ENCODE measurements at regions not wholly inside any gene's neighbourhood (a gene's known extent, or its start where the extent isn't known, plus 50 kb on each side); places are given as distances from the start of the nearest gene placed in this dataset.

DNA sequence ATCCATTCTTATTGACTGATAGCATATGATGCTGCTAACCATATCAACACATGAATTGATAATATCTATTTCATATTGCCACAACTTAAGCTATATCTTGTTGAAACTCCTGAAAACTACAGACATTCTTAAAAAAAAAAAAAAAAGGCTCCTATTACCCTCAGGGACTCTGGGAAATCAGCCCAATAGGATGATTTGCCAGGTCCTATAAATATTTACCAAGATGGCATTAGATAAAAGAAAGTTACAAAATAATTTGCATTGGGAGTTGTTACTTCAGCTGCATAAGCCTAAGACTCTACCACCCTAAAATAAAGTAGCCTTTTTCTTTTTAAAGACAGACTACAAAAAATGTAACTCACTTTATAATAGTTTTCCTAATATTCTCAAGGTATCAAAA, 84.4 kb downstream of the CDO1 start:
- intact Hi-C loops (cut with DNase I), result no loop called here
- TF ChIP-seq CTCF (IDR thresholded peaks at IDR 0.05) (no peak), POLR2A (IDR thresholded peaks at IDR 0.05) (no peak)
- Histone ChIP-seq H3K36me3 (no peaks in the 10 kb centered on the region), H3K27ac (no peak overlapping the region), H3K27me3 (peaks cover 0 to 3% (median 0%) of the 10 kb centered on the region in 9 donors), H3K4me3 (no peak overlapping the region), H3K4me1 (no peaks in the 10 kb centered on the region), H3K9me3 (peaks cover 0 to 4% (median 0%) of the 10 kb centered on the region in 12 donors)
- ATAC-seq (no peak), DNase-seq (no peak)

- Histone ChIP-seq H3K27me3 (no peaks in the 10 kb centered on the region), H3K4me1 (peaks cover 0 to 12% (median 0%) of the 10 kb centered on the region in 12 donors), H3K4me3 (no peak overlapping the region), H3K36me3 (no peaks in the 10 kb centered on the region), H3K9me3 (peaks cover 0 to 4% (median 0%) of the 10 kb centered on the region in 12 donors), H3K27ac (no peak overlapping the region)
- WGBS, 4 donors, result 82 to 94% (median 85%) methylated on average over 1 of the region's 1 CpG
- intact Hi-C loops (cut with DNase I), result no loop called here
- ATAC-seq (no peak), DNase-seq (no peak)
- TF ChIP-seq POLR2A (IDR thresholded peaks at IDR 0.05), result no peak
- no peak for TF ChIP-seq CTCF (IDR thresholded peaks at IDR 0.05)
These were observed 90.9 kb downstream of the CDO1 start for GRCh38 chr5:115725522-115725921.

DNA sequence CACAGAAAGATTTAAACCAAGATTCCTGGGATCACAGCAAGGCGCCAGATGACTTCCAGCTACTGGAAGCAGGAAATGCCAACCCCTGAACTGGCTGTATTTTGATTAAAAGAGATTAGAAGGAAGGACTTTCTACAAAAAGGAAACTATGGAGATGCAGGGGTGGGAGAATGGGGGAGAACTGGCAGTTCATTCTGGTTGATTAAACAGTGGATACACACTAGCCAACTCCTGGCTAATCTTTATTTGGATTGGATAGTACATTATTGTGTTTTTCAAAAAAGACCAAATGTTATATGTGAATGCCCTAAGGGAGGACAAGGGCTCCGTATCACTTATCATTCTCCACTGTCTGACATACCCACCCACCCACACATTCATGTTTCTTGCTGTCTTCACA, 93.2 kb downstream of the CDO1 start:
- 43 to 60% (median 44%) methylated on average over 2 of the region's 2 CpGs for WGBS, 4 donors
- intact Hi-C loops (cut with DNase I), result no loop called here
- Histone ChIP-seq H3K4me3 (no peak overlapping the region), H3K27me3 (no peaks in the 10 kb centered on the region), H3K4me1 (peaks cover 0 to 19% (median 0%) of the 10 kb centered on the region in 12 donors), H3K36me3 (no peaks in the 10 kb centered on the region), H3K9me3 (no peaks in the 10 kb centered on the region), H3K27ac (peak overlapping the region in 2 of 12 donors; percentile 17 to 18)
- TF ChIP-seq CTCF (IDR thresholded peaks at IDR 0.05) (no peak), POLR2A (IDR thresholded peaks at IDR 0.05) (no peak)
- no peak for DNase-seq
- ATAC-seq, result no peak

DNA sequence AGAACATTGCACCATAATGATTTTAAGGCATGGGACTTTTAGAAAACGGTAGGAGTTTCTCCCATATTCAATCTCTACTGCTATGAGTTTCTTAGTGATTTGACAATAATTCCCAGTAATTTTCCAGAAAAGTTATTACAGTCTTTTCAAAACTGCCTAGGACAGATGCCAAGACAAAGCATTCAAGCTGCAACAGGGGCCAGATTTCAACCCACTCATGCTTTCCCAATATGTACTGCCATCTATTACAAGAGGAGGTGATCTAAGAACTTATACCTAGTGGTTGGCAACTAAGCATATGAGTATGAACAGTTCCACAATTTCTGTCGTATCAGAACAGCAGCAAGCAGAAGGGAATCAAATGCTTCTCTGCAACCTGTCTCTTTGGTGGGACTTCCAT, 95.1 kb upstream of the TMED7 start:
- intact Hi-C loops (cut with DNase I), result no loop called here
- H3K4me1 ChIP-seq, result peaks cover 0 to 23% (median 0%) of the 10 kb centered on the region in 12 donors
- TF ChIP-seq CTCF (IDR thresholded peaks at IDR 0.05) (no peak), POLR2A (IDR thresholded peaks at IDR 0.05) (no peak)
- H3K9me3 ChIP-seq, result no peaks in the 10 kb centered on the region
- no peak overlapping the region for H3K27ac ChIP-seq
- H3K36me3 ChIP-seq, result no peaks in the 10 kb centered on the region
- ATAC-seq (peak in 1 of 4 donors; percentile 24), DNase-seq (no peak)
- H3K4me3 ChIP-seq, result no peak overlapping the region
- H3K27me3 ChIP-seq, result no peaks in the 10 kb centered on the region
- 73 to 83% (median 78%) methylated on average over 2 of the region's 2 CpGs for WGBS, 4 donors

Data from heart left ventricle (tissue), 16 donors.